ENCODE measurements at regions not wholly inside any gene's neighbourhood (a gene's known extent, or its start where the extent isn't known, plus 50 kb on each side); places are given as distances from the start of the nearest gene placed in this dataset.

DNA sequence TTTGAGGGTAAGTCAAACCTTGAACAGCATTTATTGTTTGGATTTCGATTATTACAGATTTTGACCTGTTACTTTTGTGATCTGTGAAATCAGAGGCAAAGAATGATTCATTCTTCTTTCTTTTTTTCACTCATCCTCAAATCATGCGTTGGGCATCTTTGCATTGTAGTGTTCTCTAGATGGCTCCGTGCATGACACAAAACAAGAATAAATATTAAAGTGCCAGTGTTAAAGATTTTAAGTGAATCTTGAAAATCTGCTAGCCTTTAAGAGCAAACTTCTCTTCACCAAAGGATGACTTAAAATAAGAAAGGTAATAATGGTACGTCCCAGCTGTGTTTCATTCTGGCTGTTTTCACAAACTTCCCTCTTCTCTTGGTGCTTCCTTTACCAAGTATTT is 361.9 kb upstream of the SMARCA2 start:
- H3K27ac Mint-ChIP-seq = no peak overlapping the region
- no peaks in the 10 kb centered on the region for H3K4me1 Mint-ChIP-seq (ENCODE audit: low read depth)
- H3K9me3 Mint-ChIP-seq (ENCODE audit: insufficient read depth) = no peaks in the 10 kb centered on the region
- H3K27me3 Mint-ChIP-seq (ENCODE audit: low read depth) = no peaks in the 10 kb centered on the region
- ChIA-PET CTCF (no interaction called here), POLR2A (no interaction called here)
- no peak for DNase-seq
- ATAC-seq = no peak
- H3K36me3 Mint-ChIP-seq (ENCODE audit: low read depth) = no peaks in the 10 kb centered on the region
- no peak overlapping the region for H3K4me3 Mint-ChIP-seq

DNA sequence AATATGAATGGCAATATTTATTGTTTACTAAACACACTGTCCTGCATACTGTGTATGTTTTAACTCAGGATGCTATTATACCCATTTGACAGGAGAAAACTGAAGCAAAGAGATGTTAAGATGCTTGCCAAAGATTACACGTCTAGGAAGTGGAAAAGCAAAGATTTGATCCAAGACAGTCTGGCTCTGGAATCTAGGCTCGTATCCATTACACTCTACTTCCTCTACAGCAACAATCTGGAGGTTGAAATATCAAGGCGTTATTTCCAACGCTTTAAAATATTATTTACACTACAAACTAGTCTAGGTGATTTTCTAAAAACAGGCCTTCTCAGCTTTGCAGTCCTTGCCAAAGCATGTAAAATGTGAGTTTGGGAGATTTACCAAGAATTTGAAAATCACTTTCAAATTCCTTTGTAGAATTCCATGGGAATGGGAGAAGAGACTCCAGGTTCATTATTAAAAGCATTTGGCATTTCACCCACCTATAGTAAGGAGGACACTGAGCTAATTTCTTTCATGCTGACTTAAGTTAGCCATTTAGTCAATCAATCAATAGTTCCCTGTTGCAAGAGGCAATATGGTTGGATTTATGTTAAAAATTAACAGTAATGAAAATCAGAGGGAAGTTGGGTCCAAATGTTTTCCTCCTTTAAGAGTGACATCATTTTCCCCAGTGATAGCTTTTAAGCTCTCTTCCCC is 356.3 kb upstream of the SMARCA2 start:
- Mint-ChIP-seq H3K4me1 (ENCODE audit: low read depth) (no peaks in the 10 kb centered on the region), H3K4me3 (no peak overlapping the region), H3K9me3 (ENCODE audit: insufficient read depth) (no peaks in the 10 kb centered on the region), H3K36me3 (ENCODE audit: low read depth) (no peaks in the 10 kb centered on the region), H3K27me3 (ENCODE audit: low read depth) (no peaks in the 10 kb centered on the region), H3K27ac (no peak overlapping the region)
- POLR2A ChIA-PET = no interaction called here
- ATAC-seq (no peak), DNase-seq (no peak)
- CTCF ChIA-PET = no interaction called here

DNA sequence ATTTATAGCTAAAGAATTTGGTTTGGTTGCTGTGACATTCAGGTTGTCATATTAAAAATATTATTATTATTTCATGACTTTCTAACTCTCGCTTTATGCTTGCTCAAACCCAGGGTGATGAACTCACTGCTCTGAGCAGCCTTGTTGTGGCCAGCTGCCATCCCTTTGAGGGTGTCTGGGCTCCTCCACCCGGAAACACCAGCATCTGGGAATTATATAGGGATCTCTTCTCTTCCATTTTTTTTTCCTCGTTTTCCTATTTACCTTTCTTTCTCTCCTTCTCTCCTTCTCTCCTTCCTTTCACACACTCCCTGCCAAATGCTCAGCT is 355.8 kb upstream of the SMARCA2 start:
- no peaks in the 10 kb centered on the region for H3K36me3 Mint-ChIP-seq (ENCODE audit: low read depth)
- no peak for DNase-seq
- no peak overlapping the region for H3K4me3 Mint-ChIP-seq
- ChIA-PET POLR2A (no interaction called here), CTCF (no interaction called here)
- ATAC-seq = no peak
- no peaks in the 10 kb centered on the region for H3K27me3 Mint-ChIP-seq (ENCODE audit: low read depth)
- no peaks in the 10 kb centered on the region for H3K9me3 Mint-ChIP-seq (ENCODE audit: insufficient read depth)
- H3K4me1 Mint-ChIP-seq (ENCODE audit: low read depth) = no peaks in the 10 kb centered on the region
- H3K27ac Mint-ChIP-seq = no peak overlapping the region

DNA sequence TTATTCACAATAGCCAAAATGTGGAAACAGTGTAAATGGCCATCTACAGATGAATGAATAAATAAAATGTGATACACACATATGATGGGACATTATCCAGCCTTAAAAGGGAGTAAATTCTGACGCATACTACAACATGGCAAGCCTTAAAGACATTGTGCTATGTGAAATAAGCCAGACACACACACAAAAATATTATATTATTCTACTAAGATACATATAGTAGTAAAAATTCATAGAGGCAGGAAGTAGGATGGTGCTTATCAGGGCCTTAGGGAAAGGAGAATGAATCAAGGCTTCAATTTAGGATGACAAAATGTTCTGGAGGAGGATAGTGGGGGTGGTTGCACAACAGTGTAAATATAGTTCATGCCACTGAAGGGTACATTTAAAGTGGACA is 346.7 kb upstream of the SMARCA2 start:
- no peak overlapping the region for H3K4me3 Mint-ChIP-seq
- no peak overlapping the region for H3K27ac Mint-ChIP-seq
- ChIA-PET CTCF (no interaction called here), POLR2A (no interaction called here)
- no peaks in the 10 kb centered on the region for H3K4me1 Mint-ChIP-seq (ENCODE audit: low read depth)
- no peaks in the 10 kb centered on the region for H3K9me3 Mint-ChIP-seq (ENCODE audit: insufficient read depth)
- H3K36me3 Mint-ChIP-seq (ENCODE audit: low read depth) = no peaks in the 10 kb centered on the region
- no peaks in the 10 kb centered on the region for H3K27me3 Mint-ChIP-seq (ENCODE audit: low read depth)
- no peak for DNase-seq
- ATAC-seq = no peak

DNA sequence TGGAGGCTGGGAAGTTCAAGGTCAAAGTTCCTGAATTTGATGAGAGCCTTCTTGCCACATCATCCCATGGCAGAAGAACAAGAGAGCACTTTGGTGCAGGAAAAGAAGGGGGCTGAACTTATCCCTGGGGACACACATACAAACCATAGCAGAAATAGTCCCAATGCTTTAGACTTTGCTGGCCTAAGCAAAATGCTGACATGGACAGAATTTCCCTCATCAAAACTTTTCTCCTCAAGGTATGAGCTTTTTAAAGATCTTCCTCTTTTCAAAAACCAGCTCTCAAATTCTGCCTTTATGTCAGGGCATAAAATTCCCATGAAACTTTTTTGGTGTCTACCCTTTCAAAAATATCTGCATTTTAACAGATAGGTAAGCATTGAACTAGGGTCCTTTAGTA is 341.8 kb upstream of the SMARCA2 start:
- Mint-ChIP-seq H3K4me3 (no peak overlapping the region), H3K27me3 (ENCODE audit: low read depth) (no peaks in the 10 kb centered on the region), H3K9me3 (ENCODE audit: insufficient read depth) (no peaks in the 10 kb centered on the region), H3K27ac (no peak overlapping the region), H3K36me3 (ENCODE audit: low read depth) (no peaks in the 10 kb centered on the region), H3K4me1 (ENCODE audit: low read depth) (no peaks in the 10 kb centered on the region)
- ATAC-seq = no peak
- POLR2A ChIA-PET = no interaction called here
- no peak for DNase-seq
- CTCF ChIA-PET = no interaction called here

DNA sequence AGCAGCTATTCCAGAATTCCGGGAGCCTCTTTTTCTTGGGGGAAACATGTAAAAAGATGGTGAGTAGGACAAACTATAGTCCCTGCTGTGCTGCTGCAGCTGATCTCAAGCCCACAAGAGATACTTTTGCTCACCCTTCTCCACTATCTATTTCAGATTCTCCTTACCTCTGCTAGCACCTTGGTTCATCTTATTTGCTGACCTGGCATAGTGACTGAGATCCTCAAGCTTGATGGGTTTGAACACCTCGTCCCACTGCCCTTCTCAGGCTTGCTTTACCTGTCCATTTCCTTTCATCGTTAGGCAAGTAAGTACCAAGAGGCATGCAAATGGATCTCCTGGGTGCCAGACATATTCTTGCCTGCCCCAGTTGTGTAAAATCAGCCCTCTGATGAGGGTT is 338.4 kb upstream of the SMARCA2 start:
- no peak for DNase-seq
- no peaks in the 10 kb centered on the region for H3K9me3 Mint-ChIP-seq (ENCODE audit: insufficient read depth)
- ATAC-seq = no peak
- no peak overlapping the region for H3K27ac Mint-ChIP-seq
- H3K36me3 Mint-ChIP-seq (ENCODE audit: low read depth) = no peaks in the 10 kb centered on the region
- ChIA-PET POLR2A (no interaction called here), CTCF (no interaction called here)
- no peak overlapping the region for H3K4me3 Mint-ChIP-seq
- H3K27me3 Mint-ChIP-seq (ENCODE audit: low read depth) = no peaks in the 10 kb centered on the region
- no peaks in the 10 kb centered on the region for H3K4me1 Mint-ChIP-seq (ENCODE audit: low read depth)

DNA sequence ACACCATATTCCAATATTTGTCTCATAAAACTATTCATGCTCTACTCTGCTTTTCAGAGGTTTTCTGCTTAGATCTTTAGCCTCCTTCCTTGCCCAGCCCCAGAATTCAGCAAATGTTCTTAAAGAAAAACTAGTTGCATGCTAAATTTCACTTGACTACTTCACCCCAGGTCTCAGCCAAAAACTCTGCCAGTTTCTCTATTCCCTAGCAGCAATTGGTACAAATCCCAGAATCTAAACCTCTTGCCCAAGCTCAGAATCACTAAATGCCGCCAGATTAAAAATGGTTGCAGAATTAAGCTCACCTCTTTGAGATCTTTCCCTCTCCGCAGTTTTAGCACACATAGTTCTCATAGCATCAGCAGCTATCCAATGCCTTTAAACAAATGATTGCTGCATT is 331.2 kb upstream of the SMARCA2 start:
- H3K27me3 Mint-ChIP-seq (ENCODE audit: low read depth) = no peaks in the 10 kb centered on the region
- POLR2A ChIA-PET = no interaction called here
- no peak for DNase-seq
- no peak overlapping the region for H3K27ac Mint-ChIP-seq
- no peak overlapping the region for H3K4me3 Mint-ChIP-seq
- H3K4me1 Mint-ChIP-seq (ENCODE audit: low read depth) = no peaks in the 10 kb centered on the region
- ATAC-seq = no peak
- no peaks in the 10 kb centered on the region for H3K36me3 Mint-ChIP-seq (ENCODE audit: low read depth)
- no peaks in the 10 kb centered on the region for H3K9me3 Mint-ChIP-seq (ENCODE audit: insufficient read depth)
- CTCF ChIA-PET = no interaction called here

DNA sequence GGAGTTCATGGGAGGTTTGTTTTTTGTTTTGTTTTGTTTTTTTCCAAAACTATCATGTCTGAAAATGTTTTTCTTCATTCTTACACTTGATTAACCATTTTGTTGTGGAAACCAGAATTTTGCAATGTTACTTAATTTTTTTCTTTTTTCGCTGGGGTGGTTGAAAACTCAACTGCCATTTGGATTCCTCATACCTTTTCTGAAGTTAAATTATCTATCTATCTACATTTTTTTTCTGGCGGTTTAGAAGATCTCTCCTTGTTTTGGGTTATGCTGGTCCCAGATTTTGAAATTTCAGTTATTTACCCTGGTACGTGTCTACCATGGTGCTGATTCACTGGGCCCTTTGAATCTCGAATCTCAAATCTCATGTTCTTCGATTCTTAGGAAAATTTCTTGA is 316.2 kb upstream of the SMARCA2 start:
- Mint-ChIP-seq H3K27ac (no peak overlapping the region), H3K4me1 (ENCODE audit: low read depth) (no peaks in the 10 kb centered on the region), H3K36me3 (ENCODE audit: low read depth) (no peaks in the 10 kb centered on the region), H3K9me3 (ENCODE audit: insufficient read depth) (no peaks in the 10 kb centered on the region), H3K4me3 (no peak overlapping the region), H3K27me3 (ENCODE audit: low read depth) (peaks cover 8% of the 10 kb centered on the region)
- ChIA-PET POLR2A (no interaction called here), CTCF (no interaction called here)
- DNase-seq (no peak), ATAC-seq (no peak)

DNA sequence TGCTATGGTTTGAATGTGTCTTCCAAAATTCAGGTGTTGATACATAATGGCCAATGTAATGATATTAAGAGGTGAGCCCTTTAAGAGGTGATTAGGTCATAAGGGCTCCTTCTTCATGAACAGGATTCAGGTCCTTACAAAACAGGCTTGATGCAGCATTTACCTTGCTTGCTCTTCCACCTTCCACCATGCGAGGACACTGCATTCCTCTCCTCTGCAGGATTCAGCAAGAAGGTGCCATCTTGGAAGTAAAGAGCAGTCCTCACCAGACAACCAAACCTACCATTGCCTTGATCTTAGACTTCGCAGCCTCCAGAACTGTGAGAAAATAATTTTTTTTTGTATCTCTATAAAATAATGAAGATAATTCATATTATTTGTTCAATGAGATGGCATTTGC is 314.0 kb upstream of the SMARCA2 start:
- Mint-ChIP-seq H3K9me3 (ENCODE audit: insufficient read depth) (no peaks in the 10 kb centered on the region), H3K4me3 (no peak overlapping the region), H3K4me1 (ENCODE audit: low read depth) (no peaks in the 10 kb centered on the region), H3K27me3 (ENCODE audit: low read depth) (peaks cover 8% of the 10 kb centered on the region), H3K27ac (no peak overlapping the region), H3K36me3 (ENCODE audit: low read depth) (no peaks in the 10 kb centered on the region)
- DNase-seq = no peak
- POLR2A ChIA-PET = no interaction called here
- CTCF ChIA-PET = no interaction called here
- no peak for ATAC-seq

DNA sequence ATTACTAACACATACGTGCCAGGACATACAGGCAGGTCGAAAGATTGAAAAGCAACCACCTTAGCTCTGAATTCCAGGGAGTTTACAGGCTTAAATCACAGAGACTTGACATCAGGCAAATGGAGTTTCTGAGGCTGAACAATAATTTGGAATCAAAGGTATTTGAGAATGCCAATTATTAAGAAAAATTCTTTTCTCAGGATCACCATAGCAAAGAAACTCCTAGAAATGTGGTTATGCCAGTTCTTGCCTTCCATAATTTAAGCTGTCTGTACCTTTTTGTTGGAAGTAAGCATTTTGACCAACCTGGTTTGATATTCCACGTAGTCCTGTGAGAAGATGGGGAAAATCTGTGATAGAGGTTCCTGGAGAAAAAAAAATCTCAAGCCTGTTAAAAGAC is 312.4 kb upstream of the SMARCA2 start:
- ChIA-PET CTCF (no interaction called here), POLR2A (no interaction called here)
- Mint-ChIP-seq H3K27ac (no peak overlapping the region), H3K4me3 (no peak overlapping the region), H3K36me3 (ENCODE audit: low read depth) (no peaks in the 10 kb centered on the region), H3K9me3 (ENCODE audit: insufficient read depth) (no peaks in the 10 kb centered on the region), H3K27me3 (ENCODE audit: low read depth) (peaks cover 9% of the 10 kb centered on the region), H3K4me1 (ENCODE audit: low read depth) (no peaks in the 10 kb centered on the region)
- DNase-seq = no peak
- no peak for ATAC-seq

DNA sequence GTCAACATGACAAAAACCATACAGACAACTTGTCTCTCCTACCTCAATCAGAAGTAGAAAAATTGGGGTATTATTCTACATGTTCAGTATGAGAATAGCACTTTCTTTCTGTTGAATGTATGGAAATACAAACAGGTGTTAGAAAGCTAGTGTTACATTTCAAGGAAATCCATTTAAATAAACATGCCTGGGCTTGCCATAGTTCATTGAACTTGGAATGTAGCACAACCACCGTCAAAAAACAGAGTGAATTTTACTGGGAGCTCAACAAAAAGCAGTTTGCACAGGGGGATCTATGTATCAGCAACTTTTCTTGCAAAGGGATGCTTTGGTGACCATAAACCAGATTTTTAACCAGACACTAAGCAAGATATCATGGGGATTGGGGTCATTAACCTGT is 307.9 kb upstream of the SMARCA2 start:
- CTCF ChIA-PET = no interaction called here
- Mint-ChIP-seq H3K27me3 (ENCODE audit: low read depth) (peaks cover 13% of the 10 kb centered on the region), H3K27ac (no peak overlapping the region), H3K9me3 (ENCODE audit: insufficient read depth) (no peaks in the 10 kb centered on the region), H3K36me3 (ENCODE audit: low read depth) (no peaks in the 10 kb centered on the region), H3K4me3 (no peak overlapping the region), H3K4me1 (ENCODE audit: low read depth) (no peaks in the 10 kb centered on the region)
- ATAC-seq (no peak), DNase-seq (no peak)
- POLR2A ChIA-PET = no interaction called here

DNA sequence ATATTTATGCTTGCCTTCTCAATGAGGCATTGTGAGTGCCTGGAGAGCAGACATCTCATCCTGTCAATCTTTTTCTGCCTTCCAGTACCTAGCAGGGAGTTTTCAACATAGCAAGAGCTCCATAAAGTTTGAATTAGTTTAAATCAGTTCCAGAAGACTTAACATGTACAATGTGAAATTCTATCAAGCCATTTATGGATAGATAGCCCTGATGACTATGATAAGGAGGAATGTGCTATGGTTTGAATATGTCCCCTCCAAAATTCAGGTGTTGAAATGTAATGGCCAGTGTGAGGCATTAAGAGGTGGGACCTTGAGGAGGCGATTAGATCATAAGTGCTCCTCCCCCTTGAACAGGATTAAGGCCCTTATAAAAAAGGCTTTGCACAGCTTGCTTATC is 306.9 kb upstream of the SMARCA2 start:
- CTCF ChIA-PET = no interaction called here
- ATAC-seq (no peak), DNase-seq (no peak)
- H3K9me3 Mint-ChIP-seq (ENCODE audit: insufficient read depth) = no peaks in the 10 kb centered on the region
- POLR2A ChIA-PET = no interaction called here
- no peaks in the 10 kb centered on the region for H3K36me3 Mint-ChIP-seq (ENCODE audit: low read depth)
- H3K4me3 Mint-ChIP-seq = no peak overlapping the region
- peaks cover 11% of the 10 kb centered on the region for H3K27me3 Mint-ChIP-seq (ENCODE audit: low read depth)
- no peaks in the 10 kb centered on the region for H3K4me1 Mint-ChIP-seq (ENCODE audit: low read depth)
- no peak overlapping the region for H3K27ac Mint-ChIP-seq

DNA sequence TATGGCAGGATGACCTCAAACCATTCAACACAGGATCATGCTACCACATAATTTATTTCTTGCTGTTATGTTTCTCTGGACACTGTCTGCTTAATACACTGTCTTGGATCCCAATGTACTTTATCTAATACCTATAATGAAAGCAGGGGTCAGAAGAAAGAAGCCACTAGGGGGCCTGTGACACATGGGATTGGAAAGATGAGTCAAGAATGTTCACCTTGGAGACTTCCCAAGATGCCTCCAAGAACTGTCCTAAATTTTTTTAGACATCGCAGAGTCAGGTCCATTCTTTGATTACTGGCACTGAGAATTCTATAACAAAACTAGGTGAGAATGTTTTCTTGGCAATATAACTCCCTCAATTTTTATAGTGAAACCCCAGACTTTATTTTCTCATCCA is 305.8 kb upstream of the SMARCA2 start:
- H3K4me3 Mint-ChIP-seq = no peak overlapping the region
- H3K4me1 Mint-ChIP-seq (ENCODE audit: low read depth) = no peaks in the 10 kb centered on the region
- H3K36me3 Mint-ChIP-seq (ENCODE audit: low read depth) = no peaks in the 10 kb centered on the region
- no peaks in the 10 kb centered on the region for H3K9me3 Mint-ChIP-seq (ENCODE audit: insufficient read depth)
- DNase-seq = no peak
- ChIA-PET POLR2A (no interaction called here), CTCF (no interaction called here)
- H3K27ac Mint-ChIP-seq = no peak overlapping the region
- peaks cover 9% of the 10 kb centered on the region for H3K27me3 Mint-ChIP-seq (ENCODE audit: low read depth)
- no peak for ATAC-seq

Measured in activated CD8-positive, alpha-beta T cell treated with anti-CD3 and anti-CD28 coated beads, Interleukin-2, amount 10 ng/mL, durations not matched to agents 7 days and 5 days (primary cell).